Stimulated activated CD4-positive, alpha-beta T cell treated with anti-CD3 and anti-CD28 coated beads, Interleukin-4, amount 100 ng/mL, for 24 hours (primary cell): ENCODE measurements at regions not wholly inside any gene's neighbourhood (a gene's known extent, or its start where the extent isn't known, plus 50 kb on each side); places are given as distances from the start of the nearest gene placed in this dataset.
"Not testable (repeated sequence)": the region's sequence is repeated elsewhere in the genome, so short reads cannot be mapped to it uniquely, and the experiment has no call there.

Source experiments
- DNase-seq: peaks from one replicate; pipeline ENCODE4 v3.0.0-alpha.2; 2020

- no peak for DNase-seq
Observed at GRCh38 chr7:109835577-109835976, 1255.3 kb upstream of the LRRN3 start.

DNA sequence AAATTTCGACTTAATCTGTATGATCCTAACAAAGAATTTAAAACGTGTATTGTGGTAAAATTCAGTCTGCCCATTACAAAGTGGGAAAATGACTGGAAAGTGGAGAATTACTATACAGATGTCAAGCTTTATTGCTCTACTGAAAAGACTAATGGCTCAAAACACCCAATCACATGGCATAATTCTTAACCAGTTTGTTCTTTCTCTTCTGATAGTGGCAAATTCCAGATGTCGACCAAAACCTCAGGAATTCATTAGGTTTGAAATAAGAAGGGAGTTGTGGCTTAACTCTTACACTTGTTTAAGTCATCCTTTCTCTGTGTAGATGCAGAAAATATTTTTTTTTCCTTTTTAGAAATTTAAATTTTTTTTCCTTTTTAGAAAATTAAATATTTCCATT, 1254.9 kb upstream of the LRRN3 start:
- DNase-seq = no peak

GRCh38 chr7:109842386-109842785, 1248.5 kb upstream of the LRRN3 start:
- no peak for DNase-seq

DNA sequence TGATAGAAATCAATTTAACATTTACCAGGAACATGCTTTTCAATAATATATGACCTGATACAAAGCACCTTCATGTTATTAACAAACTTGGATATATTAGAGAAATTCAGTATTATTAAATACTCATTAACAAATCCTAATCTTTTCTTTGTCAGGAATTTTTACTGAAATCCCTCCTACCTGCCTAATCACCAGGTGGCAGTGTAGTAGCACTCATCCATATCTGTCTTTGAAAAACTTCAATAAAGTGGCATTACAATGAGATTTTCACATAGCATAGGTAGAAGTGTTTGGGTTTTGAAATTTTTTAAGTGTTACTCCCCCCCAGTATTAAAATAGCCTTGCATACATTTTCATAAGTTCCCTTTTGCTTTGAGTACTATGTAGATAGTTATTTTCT, 1246.6 kb upstream of the LRRN3 start:
- no peak for DNase-seq

- DNase-seq = no peak
Observed at GRCh38 chr7:109864230-109864629, 1226.7 kb upstream of the LRRN3 start.

DNA sequence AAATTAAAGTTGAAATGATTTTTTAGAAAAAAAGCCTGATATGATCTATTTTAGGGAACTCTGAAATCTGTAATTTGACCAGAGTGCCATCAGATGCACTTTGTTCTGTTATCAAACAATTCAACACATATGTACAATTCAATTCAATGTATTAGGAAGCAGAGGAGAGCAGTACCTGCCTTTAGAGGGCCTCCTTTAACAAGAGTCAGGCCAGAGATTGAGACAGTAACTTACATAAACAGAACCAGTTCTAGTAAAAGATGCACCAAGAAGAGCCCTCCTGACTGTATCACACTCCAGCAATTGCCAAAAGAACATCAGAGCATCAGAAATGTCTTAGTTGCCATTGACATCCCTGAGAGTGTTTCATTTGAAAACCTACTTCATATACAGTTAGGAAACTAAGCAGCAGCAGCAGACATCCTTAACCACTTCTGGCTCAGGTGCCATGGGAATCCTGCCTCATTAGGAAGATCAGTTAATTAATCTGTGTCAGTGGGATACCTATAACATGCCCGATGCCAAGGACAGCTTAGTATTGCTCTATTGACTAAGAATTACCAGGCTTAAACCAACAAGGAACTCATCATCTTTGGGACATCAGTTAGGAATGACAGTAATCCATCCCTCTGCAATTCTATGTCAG, 1222.6 kb upstream of the LRRN3 start:
- no peak for DNase-seq

GRCh38 chr7:109873296-109873695, 1217.6 kb upstream of the LRRN3 start:
- DNase-seq = no peak

- DNase-seq = no peak
Observed at GRCh38 chr7:109879287-109879828, 1211.6 kb upstream of the LRRN3 start.

GRCh38 chr7:109890622-109891021, 1200.3 kb upstream of the LRRN3 start:
- DNase-seq = no peak

DNA sequence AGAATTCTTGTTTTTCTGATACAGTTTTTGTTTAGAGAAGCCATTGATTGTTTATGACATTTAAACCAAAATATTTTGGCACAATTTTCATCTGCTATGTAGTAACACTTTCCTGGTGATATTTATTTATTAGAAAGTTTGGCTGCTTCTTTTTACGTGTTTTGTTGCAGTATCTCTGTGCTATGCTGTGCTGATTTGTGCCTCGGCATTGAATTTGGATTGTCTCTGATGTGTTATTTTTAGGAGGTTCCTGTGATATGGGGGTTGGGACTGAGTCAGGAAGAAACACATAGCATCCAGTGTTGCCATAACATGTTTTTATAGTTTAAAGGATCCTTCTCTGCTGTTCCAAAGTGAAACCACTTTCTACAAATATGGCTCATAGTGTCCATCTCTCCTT, 1197.7 kb upstream of the LRRN3 start:
- no peak for DNase-seq

DNA sequence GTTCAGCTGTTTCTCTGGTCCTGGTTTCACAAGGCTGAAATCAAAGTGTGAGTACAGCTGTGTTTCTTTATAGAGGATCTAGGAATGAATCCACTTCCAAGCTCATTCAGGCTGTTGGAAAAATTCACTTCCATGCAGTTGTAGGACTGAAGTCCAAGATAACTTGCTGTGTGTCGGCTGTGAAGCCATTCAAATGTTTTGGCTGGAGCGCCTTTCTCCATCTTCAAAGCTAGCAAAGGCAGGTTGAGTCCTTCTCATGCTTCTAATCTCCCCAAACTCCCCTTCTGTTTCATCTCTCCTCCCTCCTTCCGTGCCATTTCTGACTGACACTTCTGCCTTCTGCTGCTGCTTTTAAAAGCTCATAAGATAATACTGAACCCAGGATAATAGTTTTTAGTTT, 1195.4 kb upstream of the LRRN3 start:
- no peak for DNase-seq

DNA sequence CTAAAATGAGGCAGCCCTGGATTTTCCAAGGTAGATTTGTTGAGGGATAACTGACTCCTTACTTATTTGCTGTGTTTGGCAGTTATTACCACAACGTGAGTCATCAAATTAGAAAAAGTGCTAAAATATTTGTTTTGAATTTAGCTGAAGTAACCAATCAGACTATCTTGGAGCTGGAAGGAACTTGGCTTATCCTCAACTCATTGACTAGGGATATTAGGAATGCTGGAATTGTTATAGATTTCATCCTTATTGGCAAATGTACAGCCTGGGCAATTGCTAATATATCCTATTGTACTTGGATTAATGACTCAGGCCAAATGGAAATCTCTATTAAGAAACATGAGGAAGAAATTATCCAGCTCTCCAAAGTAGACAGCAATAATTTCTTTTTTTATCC, 1189.0 kb upstream of the LRRN3 start:
- DNase-seq = no peak

DNA sequence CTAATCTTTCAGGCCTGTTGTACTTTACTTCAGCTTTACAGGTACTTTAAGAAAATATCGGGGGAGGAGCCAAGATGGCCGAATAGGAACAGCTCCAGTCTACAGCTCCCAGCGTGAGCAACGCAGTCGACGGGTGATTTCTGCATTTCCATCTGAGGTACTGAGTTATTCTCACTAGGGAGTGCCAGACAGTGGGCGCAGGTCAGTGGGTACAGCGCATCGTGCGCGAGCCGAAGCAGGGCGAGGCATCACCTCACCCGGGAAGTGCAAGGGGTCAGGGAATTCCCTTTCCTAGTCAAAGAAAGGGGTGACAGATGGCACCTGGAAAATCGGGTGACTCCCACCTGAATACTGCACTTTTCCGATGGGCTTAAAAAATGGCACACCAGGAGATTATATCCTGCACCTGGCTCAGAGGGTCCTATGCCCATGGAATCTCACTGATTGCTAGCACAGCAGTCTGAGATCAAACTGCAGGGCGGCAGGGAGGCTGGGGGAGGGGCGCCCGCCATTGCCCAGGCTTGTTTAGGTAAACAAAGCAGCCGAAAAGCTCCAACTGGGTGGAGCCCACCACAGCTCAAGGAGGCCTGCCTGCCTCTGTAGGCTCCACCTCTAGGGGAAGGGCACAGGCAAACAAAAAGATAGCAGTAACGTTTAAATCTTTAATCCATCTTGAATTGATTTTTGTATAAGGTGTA, 1185.4 kb upstream of the LRRN3 start:
- DNase-seq = not testable (repeated sequence)

- no peak for DNase-seq
Observed at GRCh38 chr7:109915670-109916069, 1175.3 kb upstream of the LRRN3 start.

GRCh38 chr7:109926738-109927137, 1164.2 kb upstream of the LRRN3 start:
- DNase-seq = no peak

- DNase-seq = no peak
Observed at GRCh38 chr7:109930049-109930448, 1160.9 kb upstream of the LRRN3 start.

- no peak for DNase-seq
Observed at GRCh38 chr7:109939207-109939606, 1151.7 kb upstream of the LRRN3 start.

DNA sequence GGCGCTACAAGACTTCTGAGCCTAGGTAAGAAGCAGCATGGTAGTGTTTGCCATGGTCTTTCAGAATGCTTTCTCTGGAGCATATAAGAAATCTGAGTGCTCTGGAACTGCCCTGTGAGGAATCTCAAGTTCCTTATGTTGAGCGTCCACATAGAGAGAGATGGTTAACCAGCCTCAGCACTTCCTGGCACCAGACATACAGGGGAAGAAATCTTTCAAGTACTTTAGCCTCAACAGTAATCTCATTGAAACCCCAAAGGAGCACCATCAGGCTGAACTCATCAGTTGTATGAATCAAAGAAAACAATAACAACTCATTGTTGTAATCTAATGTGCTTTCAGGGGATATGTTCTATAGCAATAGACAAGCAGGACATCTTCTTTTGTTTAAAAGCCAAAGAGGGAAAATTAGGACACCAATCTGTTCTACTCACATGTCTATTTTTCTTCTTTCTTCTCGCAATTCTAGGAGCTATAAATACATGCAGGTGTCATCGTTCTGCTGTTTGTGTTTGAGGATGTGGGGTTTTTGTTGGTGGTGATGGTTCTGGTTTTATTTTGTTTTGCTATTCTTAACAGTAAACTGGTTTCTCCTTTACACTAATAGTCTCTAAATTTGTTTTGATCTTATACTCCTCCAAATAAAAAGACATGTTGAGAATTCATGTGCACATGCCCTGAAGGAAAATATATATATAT, 1145.0 kb upstream of the LRRN3 start:
- DNase-seq = no peak

- DNase-seq = no peak
Observed at GRCh38 chr7:109950256-109950655, 1140.7 kb upstream of the LRRN3 start.

GRCh38 chr7:109950821-109951564, 1139.9 kb upstream of the LRRN3 start:
- DNase-seq = no peak

DNA sequence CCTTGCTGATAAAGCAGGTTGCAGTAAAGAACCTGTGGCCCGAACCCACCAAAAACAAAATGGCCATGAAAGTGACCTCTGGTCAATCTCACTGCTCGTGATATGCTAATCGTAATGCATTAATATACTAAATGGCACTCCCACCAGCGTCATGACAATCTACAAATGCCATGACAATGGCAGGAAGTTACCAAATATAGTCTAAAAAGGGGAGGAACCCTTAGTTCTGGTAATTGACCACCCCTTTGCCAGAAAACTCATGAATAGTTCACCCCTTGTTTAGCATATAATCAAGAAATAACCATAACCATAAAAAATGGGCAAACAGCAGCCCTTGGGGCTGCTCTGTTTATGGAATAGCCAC, 1139.4 kb upstream of the LRRN3 start:
- no peak for DNase-seq

DNA sequence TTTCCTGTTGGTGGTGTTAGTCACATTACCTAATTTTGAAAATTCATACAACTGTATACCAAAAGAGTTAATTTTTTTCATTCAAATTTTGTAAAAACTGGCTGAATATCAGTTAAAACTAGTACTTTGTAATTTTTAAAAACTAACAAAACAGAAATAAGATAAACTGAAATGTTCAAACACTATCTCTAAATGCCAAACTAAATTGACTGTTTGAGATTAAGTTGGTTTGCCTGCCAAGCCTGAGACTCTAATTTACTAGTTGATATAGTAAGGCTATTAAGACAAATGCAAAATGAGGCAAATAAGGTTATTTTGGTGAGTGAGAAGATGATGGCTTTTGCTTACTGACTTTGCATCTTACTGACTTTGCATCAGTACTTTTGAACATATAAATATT, 1134.9 kb upstream of the LRRN3 start:
- no peak for DNase-seq

- DNase-seq = no peak
Observed at GRCh38 chr7:109956916-109957315, 1134.0 kb upstream of the LRRN3 start.
